BE2C (cell line): ENCODE measurements at regions not wholly inside any gene's neighbourhood (a gene's known extent, or its start where the extent isn't known, plus 50 kb on each side); places are given as distances from the start of the nearest gene placed in this dataset.
"Not testable (repeated sequence)": the region's sequence is repeated elsewhere in the genome, so short reads cannot be mapped to it uniquely, and the experiment has no call there.

Experiments used
- DNase-seq: peaks from one replicate; pipeline ENCODE4 v3.0.0-alpha.2; 2020
- H3K27me3 ChIP-seq: fragments of 250-450 bp; sonication (Bioruptor Pico); 2 replicates; pipeline ENCODE4 v1.5.1; 2020; ENCODE audit warnings: mild to moderate bottlenecking
- H3K36me3 ChIP-seq: fragments of 250-450 bp; sonication (Bioruptor Pico); 2 replicates; pipeline ENCODE4 v1.5.1; 2020; ENCODE audit warnings: mild to moderate bottlenecking
- H3K4me1 ChIP-seq: fragments of 250-450 bp; sonication (Bioruptor Pico); 2 replicates; pipeline ENCODE4 v1.5.1; 2020
- H3K4me3 ChIP-seq: 2 replicates; pipeline ENCODE4 v1.5.1; 2011; ENCODE audit warnings: low read depth, low read length
- H3K9me3 ChIP-seq: fragments of 250-450 bp; sonication (Bioruptor Pico); 2 replicates; pipeline ENCODE4 v1.5.1; 2020

DNA sequence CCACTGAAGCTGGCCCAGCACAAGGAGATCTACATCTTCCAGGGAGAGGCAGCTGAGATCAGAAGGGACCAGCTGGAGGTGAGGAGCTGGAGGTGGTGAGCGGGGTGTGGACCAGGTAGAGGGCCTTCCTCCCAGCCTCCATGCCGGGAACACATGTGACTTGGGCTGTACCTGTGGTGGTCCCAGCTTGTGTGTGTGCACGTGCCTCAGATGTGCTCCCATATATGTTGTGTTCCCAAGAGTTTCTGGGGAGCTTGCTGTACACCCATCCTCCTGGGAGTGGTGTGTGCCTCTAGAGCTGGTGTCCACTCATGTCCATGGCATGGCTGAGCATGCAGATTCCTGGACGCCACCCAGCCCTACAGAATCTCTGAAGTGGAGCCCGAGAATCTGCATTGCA, 183.7 kb upstream of the AKAP13 start:
- not testable (repeated sequence) for H3K36me3 ChIP-seq, H3K27me3 ChIP-seq, H3K9me3 ChIP-seq, H3K4me3 ChIP-seq, DNase-seq, H3K4me1 ChIP-seq

GRCh38 chr15:85197582-85197981, 182.8 kb upstream of the AKAP13 start:
- H3K4me3 ChIP-seq, H3K4me1 ChIP-seq, H3K9me3 ChIP-seq, H3K36me3 ChIP-seq, DNase-seq, H3K27me3 ChIP-seq: not testable (repeated sequence)

DNA sequence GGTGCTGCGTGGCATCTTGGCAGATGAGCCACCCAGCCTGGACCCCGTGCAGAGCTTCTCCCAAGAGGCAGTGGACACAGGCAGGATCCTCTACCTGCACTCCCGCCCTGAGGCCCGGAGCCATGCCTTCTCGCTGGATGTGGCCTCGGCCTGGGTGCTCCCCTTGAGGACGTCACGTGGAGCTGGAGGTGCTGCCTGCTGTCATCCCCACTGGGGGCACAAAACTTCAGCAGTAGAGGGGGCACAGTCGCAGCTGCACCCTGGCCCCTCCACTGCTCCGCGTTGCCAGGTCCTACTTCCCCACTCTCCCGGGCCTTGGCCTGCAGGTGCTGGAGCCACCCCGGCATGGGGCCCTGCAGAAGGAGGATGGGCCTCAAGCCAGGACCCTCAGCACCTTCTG, 182.0 kb upstream of the AKAP13 start:
- not testable (repeated sequence) for H3K36me3 ChIP-seq, H3K9me3 ChIP-seq, H3K4me3 ChIP-seq, H3K4me1 ChIP-seq, DNase-seq, H3K27me3 ChIP-seq

DNA sequence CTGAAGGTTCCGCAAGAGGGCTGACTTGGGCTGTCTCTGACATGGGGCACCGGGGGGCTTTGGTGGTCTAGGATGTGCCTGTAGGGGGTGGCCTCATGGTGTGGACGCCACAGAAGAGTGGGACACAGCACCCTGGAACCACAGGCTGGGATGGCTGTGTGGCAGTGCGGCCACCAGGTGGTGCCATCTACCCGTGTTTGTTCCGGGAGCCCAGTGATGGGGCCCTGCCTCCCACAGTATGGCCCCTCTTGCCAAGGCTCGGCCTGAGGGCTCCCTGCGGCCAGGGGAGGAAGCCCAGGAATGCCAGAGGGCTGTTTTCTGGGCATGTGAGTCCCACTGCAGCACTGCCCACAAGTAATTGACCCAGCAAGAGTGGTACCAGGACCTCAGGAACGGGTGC, 180.2 kb upstream of the AKAP13 start:
- not testable (repeated sequence) for H3K9me3 ChIP-seq, H3K4me3 ChIP-seq, H3K27me3 ChIP-seq, DNase-seq, H3K36me3 ChIP-seq, H3K4me1 ChIP-seq

GRCh38 chr15:85201118-85201793, 179.1 kb upstream of the AKAP13 start:
- not testable (repeated sequence) for DNase-seq, H3K27me3 ChIP-seq, H3K4me1 ChIP-seq, H3K36me3 ChIP-seq, H3K4me3 ChIP-seq, H3K9me3 ChIP-seq

- H3K4me3 ChIP-seq, H3K4me1 ChIP-seq, H3K27me3 ChIP-seq, H3K36me3 ChIP-seq, H3K9me3 ChIP-seq, DNase-seq: not testable (repeated sequence)
Measured at GRCh38 chr15:85204481-85204880, 175.9 kb upstream of the AKAP13 start.

GRCh38 chr15:85233791-85234325, 146.5 kb upstream of the AKAP13 start:
- H3K27me3 ChIP-seq, H3K4me1 ChIP-seq, H3K36me3 ChIP-seq, H3K9me3 ChIP-seq: not testable (repeated sequence)
- peak overlapping the region; percentile 28 for H3K4me3 ChIP-seq
- peak; percentile 11 for DNase-seq

GRCh38 chr15:85234450-85235196, 145.8 kb upstream of the AKAP13 start:
- not testable (repeated sequence) for DNase-seq, H3K36me3 ChIP-seq, H3K9me3 ChIP-seq, H3K4me1 ChIP-seq, H3K27me3 ChIP-seq
- peak overlapping the region; percentile 31 for H3K4me3 ChIP-seq

DNA sequence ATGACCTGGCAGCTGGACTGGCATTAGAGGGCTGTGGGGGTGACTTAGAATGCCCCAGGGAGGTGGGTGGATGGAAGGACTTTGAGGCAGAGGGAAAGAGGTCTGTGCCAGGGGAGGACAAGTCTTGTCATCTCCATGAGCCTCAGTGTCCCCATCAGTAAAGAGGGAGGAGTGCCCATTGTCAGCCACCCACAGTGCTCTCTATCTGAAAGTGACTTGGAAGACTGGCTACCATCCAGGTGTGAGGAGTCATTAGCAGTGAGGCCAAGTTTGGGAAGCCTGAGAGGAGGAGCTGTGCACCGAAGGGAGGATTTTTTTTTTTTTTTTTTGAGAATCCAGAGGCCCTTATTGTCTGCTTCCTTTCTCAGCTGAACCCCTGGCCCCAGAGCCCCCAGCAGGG, 136.3 kb upstream of the AKAP13 start:
- H3K36me3 ChIP-seq, H3K4me3 ChIP-seq, H3K4me1 ChIP-seq: not testable (repeated sequence)

GRCh38 chr15:85250938-85251542, 129.4 kb upstream of the AKAP13 start:
- not testable (repeated sequence) for H3K27me3 ChIP-seq, DNase-seq, H3K36me3 ChIP-seq, H3K4me1 ChIP-seq, H3K9me3 ChIP-seq, H3K4me3 ChIP-seq

More for the DNA sequence above, 136.3 kb upstream of the AKAP13 start:
- H3K27me3 ChIP-seq, DNase-seq, H3K9me3 ChIP-seq: not testable (repeated sequence)

- H3K4me1 ChIP-seq, DNase-seq: not testable (repeated sequence)
Measured at GRCh38 chr15:85253196-85253915, 127.0 kb upstream of the AKAP13 start.

DNA sequence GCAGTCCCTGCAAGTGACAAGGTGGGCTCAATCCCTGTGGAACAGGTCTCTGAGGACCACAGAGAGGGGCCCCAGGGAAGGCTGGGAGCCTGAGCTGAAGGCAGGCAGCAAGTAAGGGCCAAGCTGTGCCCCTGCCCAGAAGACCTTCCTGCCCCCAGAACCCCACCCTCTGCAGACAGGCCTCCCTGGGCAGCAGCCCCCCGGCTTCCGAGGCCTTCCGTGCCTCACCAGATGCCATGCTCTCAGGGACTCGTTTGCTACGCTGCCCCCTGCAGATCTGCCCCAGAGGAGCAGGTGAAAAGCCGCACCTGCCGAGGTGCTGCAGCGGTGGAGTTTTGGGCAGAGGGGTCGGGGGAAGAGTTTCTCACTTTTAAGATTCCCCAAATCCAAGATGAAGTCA, 125.4 kb upstream of the AKAP13 start:
- DNase-seq, H3K4me1 ChIP-seq, H3K9me3 ChIP-seq, H3K4me3 ChIP-seq, H3K27me3 ChIP-seq, H3K36me3 ChIP-seq: not testable (repeated sequence)

More at GRCh38 chr15:85253196-85253915, 127.0 kb upstream of the AKAP13 start:
- not testable (repeated sequence) for H3K36me3 ChIP-seq, H3K27me3 ChIP-seq, H3K4me3 ChIP-seq, H3K9me3 ChIP-seq

DNA sequence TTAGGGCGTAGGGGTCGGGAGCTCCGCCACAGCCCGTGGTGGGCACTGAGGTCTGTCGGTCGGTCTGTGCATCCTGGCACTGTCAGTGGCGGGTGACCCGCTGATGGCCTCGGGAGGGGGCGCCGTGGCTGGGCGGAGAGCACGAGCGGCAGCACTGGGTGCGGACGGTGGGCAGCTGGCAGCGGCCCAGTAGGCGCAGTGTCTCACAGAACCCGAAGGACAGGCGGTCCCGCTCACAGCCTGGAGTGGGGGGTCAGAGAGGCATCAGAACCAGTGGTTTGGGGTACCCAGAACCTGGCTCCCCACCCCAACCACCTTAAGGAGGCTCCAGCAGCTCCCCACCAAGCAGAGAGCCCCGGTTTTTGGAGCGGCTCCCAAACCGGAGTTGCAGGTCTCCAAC, 124.9 kb upstream of the AKAP13 start:
- not testable (repeated sequence) for DNase-seq, H3K9me3 ChIP-seq, H3K4me1 ChIP-seq

GRCh38 chr15:85256009-85256997, 124.1 kb upstream of the AKAP13 start:
- peak; percentile 73 for DNase-seq
- H3K4me1 ChIP-seq, H3K27me3 ChIP-seq, H3K4me3 ChIP-seq, H3K36me3 ChIP-seq, H3K9me3 ChIP-seq: not testable (repeated sequence)

More for the DNA sequence above, 124.9 kb upstream of the AKAP13 start:
- not testable (repeated sequence) for H3K36me3 ChIP-seq, H3K4me3 ChIP-seq, H3K27me3 ChIP-seq

- H3K36me3 ChIP-seq, H3K27me3 ChIP-seq, H3K4me1 ChIP-seq, H3K9me3 ChIP-seq, DNase-seq, H3K4me3 ChIP-seq: not testable (repeated sequence)
Measured at GRCh38 chr15:85258062-85258445, 122.3 kb upstream of the AKAP13 start.
